SK-N-SH treated with all-trans-retinoic acid at 6 μM for 48 hours (cell line): ENCODE measurements at regions not wholly inside any gene's neighbourhood (a gene's known extent, or its start where the extent isn't known, plus 50 kb on each side); places are given as distances from the start of the nearest gene placed in this dataset.

Source experiments
- ATAC-seq: fragments of 200-7000 bp; cut with Tn5 transposase; 3 replicates; pipeline ENCODE4 v1.9.1; 2020; ENCODE audit warnings: mild to moderate bottlenecking, moderate library complexity
- ARNTL ChIP-seq: fragments of 450-650 bp; formaldehyde crosslinking; IDR thresholded peaks from 2 replicates; pipeline ENCODE4 v1.5.0; 2020; ENCODE audit warnings: low read depth, mild to moderate bottlenecking, moderate library complexity, borderline replicate concordance
- BACH2 ChIP-seq: fragments of 250-450 bp; sonication (Bioruptor Pico); IDR thresholded peaks from 2 replicates; pipeline ENCODE4 v1.9.0; 2021; ENCODE audit warnings: mild to moderate bottlenecking, borderline replicate concordance
- CSDC2 ChIP-seq: fragments of 250-450 bp; sonication (Bioruptor Pico); IDR thresholded peaks from 2 replicates; pipeline ENCODE4 v1.5.0; 2020; ENCODE audit warnings: mild to moderate bottlenecking, moderate library complexity
- ESRRG ChIP-seq: fragments of 250-450 bp; sonication (Bioruptor Pico); IDR thresholded peaks from 2 replicates; pipeline ENCODE4 v1.6.1; 2021; ENCODE audit warnings: mild to moderate bottlenecking
- GLIS3 ChIP-seq: fragments of 250-450 bp; sonication (Bioruptor Pico); IDR thresholded peaks from 2 replicates; pipeline ENCODE4 v1.5.0; 2020; ENCODE audit warnings: mild to moderate bottlenecking, moderate library complexity
- ISL1 ChIP-seq: fragments of 250-450 bp; sonication (Bioruptor Pico); IDR thresholded peaks from 2 replicates; pipeline ENCODE4 v2.1.2; 2022; ENCODE audit warnings: mild to moderate bottlenecking, moderate library complexity
- PPARA ChIP-seq: fragments of 250-450 bp; sonication (Bioruptor Pico); IDR thresholded peaks from 2 replicates; pipeline ENCODE4 v1.5.0; 2020; ENCODE audit warnings: mild to moderate bottlenecking, borderline replicate concordance
- RARB ChIP-seq: fragments of 250-450 bp; sonication (Bioruptor Pico); IDR thresholded peaks from 2 replicates; pipeline ENCODE4 v1.8.0; 2021; ENCODE audit warnings: mild to moderate bottlenecking, moderate library complexity
- SNAI2 ChIP-seq: fragments of 250-450 bp; sonication (Bioruptor Pico); IDR thresholded peaks from 2 replicates; pipeline ENCODE4 v1.5.0; 2020; ENCODE audit warnings: mild to moderate bottlenecking, moderate library complexity
- TOX ChIP-seq: fragments of 250-450 bp; sonication (Bioruptor Pico); IDR thresholded peaks from 2 replicates; pipeline ENCODE4 v1.8.0; 2021; ENCODE audit warnings: mild to moderate bottlenecking, moderate library complexity, borderline replicate concordance
- ZC3H10 ChIP-seq: fragments of 250-450 bp; sonication (Bioruptor Pico); IDR thresholded peaks from 2 replicates; pipeline ENCODE4 v1.5.1; 2021; ENCODE audit warnings: mild to moderate bottlenecking, moderate library complexity
- ZFP3 ChIP-seq: fragments of 250-450 bp; sonication (Bioruptor Pico); IDR thresholded peaks from 2 replicates; pipeline ENCODE4 v1.5.0; 2020; ENCODE audit warnings: mild to moderate bottlenecking, moderate library complexity
- ZNF565 ChIP-seq: fragments of 450-650 bp; formaldehyde crosslinking; conservative IDR thresholded peaks from 2 replicates; pipeline ENCODE4 v1.5.0; 2020; ENCODE audit warnings: low read depth, mild to moderate bottlenecking, moderate library complexity
- ZNF70 ChIP-seq: fragments of 450-650 bp; formaldehyde crosslinking; IDR thresholded peaks from 2 replicates; pipeline ENCODE4 v1.5.0; 2020; ENCODE audit warnings: mild to moderate bottlenecking, moderate library complexity
- ZNF8 ChIP-seq: fragments of 450-650 bp; formaldehyde crosslinking; IDR thresholded peaks from 2 replicates; pipeline ENCODE4 v1.5.0; 2020; ENCODE audit warnings: mild to moderate bottlenecking, moderate library complexity
- TF ChIP-seq, protein P1 (sequence below): fragments of 250-450 bp; sonication (Bioruptor Pico); IDR thresholded peaks from 2 replicates; pipeline ENCODE4 v1.5.1; 2020; ENCODE audit warnings: low read depth, mild to moderate bottlenecking, moderate library complexity
- TF ChIP-seq, protein P2 (sequence below): fragments of 250-450 bp; sonication (Bioruptor Pico); IDR thresholded peaks from 2 replicates; pipeline ENCODE4 v1.5.0; 2020; ENCODE audit warnings: mild to moderate bottlenecking, moderate library complexity
- TF ChIP-seq, protein P3 (sequence below): fragments of 250-450 bp; sonication (Bioruptor Pico); IDR thresholded peaks from 2 replicates; pipeline ENCODE4 v1.8.0; 2020; ENCODE audit warnings: mild to moderate bottlenecking, moderate library complexity, borderline replicate concordance
- TF ChIP-seq, protein P4 (sequence below): fragments of 250-450 bp; sonication (Bioruptor Pico); IDR thresholded peaks from 2 replicates; pipeline ENCODE4 v1.8.0; 2021; ENCODE audit warnings: low read depth, mild to moderate bottlenecking, moderate library complexity, borderline replicate concordance
- TF ChIP-seq, protein P5 (sequence below): fragments of 250-450 bp; sonication (Bioruptor Pico); IDR thresholded peaks from 2 replicates; pipeline ENCODE4 v1.5.1; 2021; ENCODE audit warnings: mild to moderate bottlenecking, moderate library complexity

DNA sequence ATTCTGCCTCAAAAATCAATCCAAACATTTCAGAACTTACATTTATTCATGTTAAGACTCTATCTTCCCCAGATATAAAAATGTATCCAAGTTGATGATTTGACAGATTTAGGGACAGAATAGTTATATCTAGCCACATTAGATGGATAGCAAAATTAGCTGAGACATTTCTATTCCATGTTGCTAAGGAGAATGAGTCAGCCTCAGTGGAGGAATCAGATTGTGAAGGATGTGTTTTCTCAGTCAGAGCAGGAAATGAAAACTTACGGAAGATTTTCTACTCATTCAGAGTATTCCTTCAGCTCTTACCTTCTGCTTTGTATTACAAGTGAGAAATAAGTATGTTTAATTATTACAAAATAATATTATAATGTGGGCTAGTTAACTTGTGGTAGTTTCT is 556.3 kb upstream of the ANO3 start (continued):
- TF ChIP-seq PPARA (CRISPR knock-in tag): no peak
- TF ChIP-seq CSDC2 (CRISPR knock-in tag): no peak
- TF ChIP-seq ARNTL (CRISPR knock-in tag): no peak

DNA sequence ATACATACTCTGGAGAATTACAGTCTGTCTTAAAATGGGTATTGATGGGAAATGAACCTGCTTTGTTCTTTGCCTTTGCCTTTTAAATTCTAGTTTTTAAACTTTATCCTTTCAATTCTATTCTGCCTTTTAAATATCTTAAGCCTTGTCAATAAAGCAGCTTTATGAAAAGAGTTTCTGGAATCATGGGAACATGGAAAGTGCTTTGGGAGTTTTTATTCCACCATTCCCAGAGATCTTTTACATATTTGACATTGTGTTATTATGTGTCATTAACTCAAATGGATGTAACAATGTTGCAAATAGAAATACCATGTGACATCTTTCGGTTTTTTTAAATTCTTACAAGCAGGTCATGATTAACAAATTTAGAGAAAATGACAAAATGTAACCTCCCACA is 555.7 kb upstream of the ANO3 start:
- ATAC-seq: no peak
- TF ChIP-seq ZNF8 (no peak), CSDC2 (CRISPR knock-in tag) (no peak), PPARA (CRISPR knock-in tag) (no peak), BACH2 (CRISPR knock-in tag) (no peak), ZFP3 (CRISPR knock-in tag) (no peak), ZC3H10 (CRISPR knock-in tag) (no peak), GLIS3 (CRISPR knock-in tag) (no peak)
- TF ChIP-seq, protein P1, sequence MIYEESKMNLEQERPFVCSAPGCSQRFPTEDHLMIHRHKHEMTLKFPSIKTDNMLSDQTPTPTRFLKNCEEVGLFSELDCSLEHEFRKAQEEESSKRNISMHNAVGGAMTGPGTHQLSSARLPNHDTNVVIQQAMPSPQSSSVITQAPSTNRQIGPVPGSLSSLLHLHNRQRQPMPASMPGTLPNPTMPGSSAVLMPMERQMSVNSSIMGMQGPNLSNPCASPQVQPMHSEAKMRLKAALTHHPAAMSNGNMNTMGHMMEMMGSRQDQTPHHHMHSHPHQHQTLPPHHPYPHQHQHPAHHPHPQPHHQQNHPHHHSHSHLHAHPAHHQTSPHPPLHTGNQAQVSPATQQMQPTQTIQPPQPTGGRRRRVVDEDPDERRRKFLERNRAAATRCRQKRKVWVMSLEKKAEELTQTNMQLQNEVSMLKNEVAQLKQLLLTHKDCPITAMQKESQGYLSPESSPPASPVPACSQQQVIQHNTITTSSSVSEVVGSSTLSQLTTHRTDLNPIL: no peak
- TF ChIP-seq, protein P2, sequence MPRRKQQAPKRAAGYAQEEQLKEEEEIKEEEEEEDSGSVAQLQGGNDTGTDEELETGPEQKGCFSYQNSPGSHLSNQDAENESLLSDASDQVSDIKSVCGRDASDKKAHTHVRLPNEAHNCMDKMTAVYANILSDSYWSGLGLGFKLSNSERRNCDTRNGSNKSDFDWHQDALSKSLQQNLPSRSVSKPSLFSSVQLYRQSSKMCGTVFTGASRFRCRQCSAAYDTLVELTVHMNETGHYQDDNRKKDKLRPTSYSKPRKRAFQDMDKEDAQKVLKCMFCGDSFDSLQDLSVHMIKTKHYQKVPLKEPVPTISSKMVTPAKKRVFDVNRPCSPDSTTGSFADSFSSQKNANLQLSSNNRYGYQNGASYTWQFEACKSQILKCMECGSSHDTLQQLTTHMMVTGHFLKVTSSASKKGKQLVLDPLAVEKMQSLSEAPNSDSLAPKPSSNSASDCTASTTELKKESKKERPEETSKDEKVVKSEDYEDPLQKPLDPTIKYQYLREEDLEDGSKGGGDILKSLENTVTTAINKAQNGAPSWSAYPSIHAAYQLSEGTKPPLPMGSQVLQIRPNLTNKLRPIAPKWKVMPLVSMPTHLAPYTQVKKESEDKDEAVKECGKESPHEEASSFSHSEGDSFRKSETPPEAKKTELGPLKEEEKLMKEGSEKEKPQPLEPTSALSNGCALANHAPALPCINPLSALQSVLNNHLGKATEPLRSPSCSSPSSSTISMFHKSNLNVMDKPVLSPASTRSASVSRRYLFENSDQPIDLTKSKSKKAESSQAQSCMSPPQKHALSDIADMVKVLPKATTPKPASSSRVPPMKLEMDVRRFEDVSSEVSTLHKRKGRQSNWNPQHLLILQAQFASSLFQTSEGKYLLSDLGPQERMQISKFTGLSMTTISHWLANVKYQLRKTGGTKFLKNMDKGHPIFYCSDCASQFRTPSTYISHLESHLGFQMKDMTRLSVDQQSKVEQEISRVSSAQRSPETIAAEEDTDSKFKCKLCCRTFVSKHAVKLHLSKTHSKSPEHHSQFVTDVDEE: no peak
- TF ChIP-seq, protein P3, sequence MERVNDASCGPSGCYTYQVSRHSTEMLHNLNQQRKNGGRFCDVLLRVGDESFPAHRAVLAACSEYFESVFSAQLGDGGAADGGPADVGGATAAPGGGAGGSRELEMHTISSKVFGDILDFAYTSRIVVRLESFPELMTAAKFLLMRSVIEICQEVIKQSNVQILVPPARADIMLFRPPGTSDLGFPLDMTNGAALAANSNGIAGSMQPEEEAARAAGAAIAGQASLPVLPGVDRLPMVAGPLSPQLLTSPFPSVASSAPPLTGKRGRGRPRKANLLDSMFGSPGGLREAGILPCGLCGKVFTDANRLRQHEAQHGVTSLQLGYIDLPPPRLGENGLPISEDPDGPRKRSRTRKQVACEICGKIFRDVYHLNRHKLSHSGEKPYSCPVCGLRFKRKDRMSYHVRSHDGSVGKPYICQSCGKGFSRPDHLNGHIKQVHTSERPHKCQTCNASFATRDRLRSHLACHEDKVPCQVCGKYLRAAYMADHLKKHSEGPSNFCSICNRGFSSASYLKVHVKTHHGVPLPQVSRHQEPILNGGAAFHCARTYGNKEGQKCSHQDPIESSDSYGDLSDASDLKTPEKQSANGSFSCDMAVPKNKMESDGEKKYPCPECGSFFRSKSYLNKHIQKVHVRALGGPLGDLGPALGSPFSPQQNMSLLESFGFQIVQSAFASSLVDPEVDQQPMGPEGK (CRISPR knock-in tag): no peak
- TF ChIP-seq, protein P4, sequence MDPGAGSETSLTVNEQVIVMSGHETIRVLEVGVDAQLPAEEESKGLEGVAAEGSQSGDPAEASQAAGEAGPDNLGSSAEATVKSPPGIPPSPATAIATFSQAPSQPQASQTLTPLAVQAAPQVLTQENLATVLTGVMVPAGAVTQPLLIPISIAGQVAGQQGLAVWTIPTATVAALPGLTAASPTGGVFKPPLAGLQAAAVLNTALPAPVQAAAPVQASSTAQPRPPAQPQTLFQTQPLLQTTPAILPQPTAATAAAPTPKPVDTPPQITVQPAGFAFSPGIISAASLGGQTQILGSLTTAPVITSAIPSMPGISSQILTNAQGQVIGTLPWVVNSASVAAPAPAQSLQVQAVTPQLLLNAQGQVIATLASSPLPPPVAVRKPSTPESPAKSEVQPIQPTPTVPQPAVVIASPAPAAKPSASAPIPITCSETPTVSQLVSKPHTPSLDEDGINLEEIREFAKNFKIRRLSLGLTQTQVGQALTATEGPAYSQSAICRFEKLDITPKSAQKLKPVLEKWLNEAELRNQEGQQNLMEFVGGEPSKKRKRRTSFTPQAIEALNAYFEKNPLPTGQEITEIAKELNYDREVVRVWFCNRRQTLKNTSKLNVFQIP (CRISPR knock-in tag): no peak
- TF ChIP-seq, protein P5, sequence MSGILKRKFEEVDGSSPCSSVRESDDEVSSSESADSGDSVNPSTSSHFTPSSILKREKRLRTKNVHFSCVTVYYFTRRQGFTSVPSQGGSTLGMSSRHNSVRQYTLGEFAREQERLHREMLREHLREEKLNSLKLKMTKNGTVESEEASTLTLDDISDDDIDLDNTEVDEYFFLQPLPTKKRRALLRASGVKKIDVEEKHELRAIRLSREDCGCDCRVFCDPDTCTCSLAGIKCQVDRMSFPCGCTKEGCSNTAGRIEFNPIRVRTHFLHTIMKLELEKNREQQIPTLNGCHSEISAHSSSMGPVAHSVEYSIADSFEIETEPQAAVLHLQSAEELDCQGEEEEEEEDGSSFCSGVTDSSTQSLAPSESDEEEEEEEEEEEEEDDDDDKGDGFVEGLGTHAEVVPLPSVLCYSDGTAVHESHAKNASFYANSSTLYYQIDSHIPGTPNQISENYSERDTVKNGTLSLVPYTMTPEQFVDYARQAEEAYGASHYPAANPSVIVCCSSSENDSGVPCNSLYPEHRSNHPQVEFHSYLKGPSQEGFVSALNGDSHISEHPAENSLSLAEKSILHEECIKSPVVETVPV (CRISPR knock-in tag): no peak
- TF ChIP-seq, all 23 proteins: peak for 0

DNA sequence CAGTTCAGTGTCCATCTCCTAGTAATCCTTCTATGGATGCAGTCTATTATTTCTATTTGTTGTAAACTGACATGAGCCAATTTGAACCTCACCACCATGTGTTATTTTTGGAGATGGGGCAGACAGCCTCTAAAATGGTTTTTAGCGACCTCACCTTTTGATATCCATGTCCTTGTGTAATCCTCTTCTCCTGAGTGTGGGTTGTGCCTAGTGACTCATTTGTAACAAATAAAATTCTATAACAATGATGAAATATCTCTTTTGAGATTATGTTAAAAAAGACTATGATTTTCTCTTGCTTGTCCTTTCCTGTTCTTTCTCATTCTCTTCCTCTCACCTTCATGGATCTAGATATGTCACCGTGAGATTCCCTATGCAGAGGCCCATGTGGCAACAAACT is 554.6 kb upstream of the ANO3 start:
- ATAC-seq: no peak
- no peak for TF ChIP-seq ISL1 (CRISPR knock-in tag)
- no peak for TF ChIP-seq GLIS3 (CRISPR knock-in tag)
- TF ChIP-seq ARNTL (CRISPR knock-in tag): no peak
- TF ChIP-seq ZNF8: no peak
- no peak for TF ChIP-seq ZNF70
- no peak for TF ChIP-seq ESRRG (CRISPR knock-in tag)
- no peak for TF ChIP-seq SNAI2 (CRISPR knock-in tag)
- TF ChIP-seq, protein P2: no peak
- no peak for TF ChIP-seq RARB (CRISPR knock-in tag)
- TF ChIP-seq, protein P1: no peak
- no peak for TF ChIP-seq TOX (CRISPR knock-in tag)
- TF ChIP-seq ZC3H10 (CRISPR knock-in tag): no peak
- no peak for TF ChIP-seq BACH2 (CRISPR knock-in tag)
- no peak for TF ChIP-seq ZNF565
- no peak for TF ChIP-seq CSDC2 (CRISPR knock-in tag)
- no peak for TF ChIP-seq ZFP3 (CRISPR knock-in tag)
- TF ChIP-seq, protein P3 (CRISPR knock-in tag): no peak
